GM12878 (cell line): ENCODE measurements at regions not wholly inside any gene's neighbourhood (a gene's known extent, or its start where the extent isn't known, plus 50 kb on each side); places are given as distances from the start of the nearest gene placed in this dataset.

Experiments
- ATAC-seq: fragments of 200-7000 bp; cut with Tn5 transposase; 3 replicates; pipeline ENCODE4 v1.9.1; 2020; ENCODE audit warnings: mild to moderate bottlenecking, moderate library complexity
- BruUV-seq: library from RNA; stranded (reverse); fragments of 400-500 nt; replicated peaks from 2 replicates; lab custom pipeline; 2021; lab: Mats Ljungman, UMichigan
- CTCF ChIA-PET: fragments of 300-600 bp; sonication (Branson Sonifier 250); formaldehyde crosslinking; extraction: SDS; loops from one replicate; lab custom pipeline; 2021; ENCODE audit warnings: inconsistent platforms; lab: Yijun Ruan, JAX
- POLR2A ChIA-PET: fragments of 350-600 bp; formaldehyde crosslinking; extraction: SDS; loops from one replicate; lab custom pipeline; 2021; ENCODE audit warnings: inconsistent platforms; lab: Charles Lee
- RAD21 ChIA-PET: fragments of 300-600 bp; sonication (Branson Sonifier 250); formaldehyde crosslinking; loops from one replicate; lab custom pipeline; 2023; ENCODE audit warnings: antibody characterized with exemption; ENCODE audit not compliant: unreplicated experiment; lab: Charles Lee
- SMC1A ChIA-PET: fragments of 300-600 bp; sonication (Branson Sonifier 250); formaldehyde crosslinking; loops from one replicate; lab custom pipeline; 2023; ENCODE audit not compliant: unreplicated experiment, uncharacterized antibody; lab: Charles Lee
- DNase-seq: peaks from one replicate; pipeline ENCODE4 v3.0.0-alpha.2; 2011; ENCODE audit warnings: low read depth, low spot score
- FAIRE-seq: peaks from 3 replicates; lab custom pipeline; 2011; peaks lifted over from hg19 to GRCh38; lab: Jason Lieb, UNC
- H2AFZ ChIP-seq: 2 replicates; pipeline ENCODE4 v1.6.0; 2011; ENCODE audit warnings: low read depth, low read length, control low read depth; ENCODE audit not compliant: control insufficient read depth
- H3K27ac ChIP-seq: 2 replicates; pipeline ENCODE4 v1.5.1; 2011; ENCODE audit warnings: control low read depth; ENCODE audit not compliant: control insufficient read depth, insufficient read depth
- H3K27me3 ChIP-seq, 2 experiments: replicated peaks in 1 of 2; 2 replicates each; pipeline versions ENCODE4 v1.6.0 to v1.6.1; 2011; ENCODE audit warnings: low read length in 1 of 2; ENCODE audit not compliant: control insufficient read depth in 2 of 2, insufficient read depth in 2 of 2
- H3K36me3 ChIP-seq, 2 experiments: 2 replicates each; pipeline ENCODE4 v1.5.1; 2011; ENCODE audit warnings: low read length in 1 of 2; ENCODE audit not compliant: control insufficient read depth in 2 of 2, insufficient read depth in 2 of 2
- H3K4me1 ChIP-seq: 2 replicates; pipeline ENCODE4 v1.6.1; 2011; ENCODE audit warnings: mild to moderate bottlenecking, low read length, moderate library complexity, mixed read lengths; ENCODE audit not compliant: control insufficient read depth, insufficient read depth
- H3K4me2 ChIP-seq: 2 replicates; pipeline ENCODE4 v1.6.0; 2011; ENCODE audit warnings: control low read depth; ENCODE audit not compliant: control insufficient read depth, insufficient read depth
- H3K4me3 ChIP-seq: fragments of 200-600 bp; sonication (generic); 2 replicates; pipeline ENCODE4 v1.5.1; 2016
- H3K79me2 ChIP-seq: 2 replicates; pipeline ENCODE4 v1.6.0; 2011; ENCODE audit warnings: low read length; ENCODE audit not compliant: control insufficient read depth, insufficient read depth
- H3K9ac ChIP-seq: 2 replicates; pipeline ENCODE4 v1.8.0; 2011; ENCODE audit warnings: low read length, control low read depth, mixed read lengths; ENCODE audit not compliant: control insufficient read depth, insufficient read depth
- H3K9me3 ChIP-seq: replicated peaks from 3 replicates; pipeline ENCODE4 v1.5.1; 2011; ENCODE audit warnings: mild to moderate bottlenecking, low read length; ENCODE audit not compliant: control insufficient read depth, insufficient read depth
- H4K20me1 ChIP-seq: 2 replicates; pipeline ENCODE4 v1.6.0; 2011; ENCODE audit not compliant: control insufficient read depth, insufficient read depth
- E2F8 ChIP-seq: fragments of 450-650 bp; IDR thresholded peaks from 2 replicates; pipeline ENCODE4 v1.6.1; 2018; ENCODE audit warnings: mild to moderate bottlenecking, low read depth, moderate library complexity; ENCODE audit not compliant: partially characterized antibody
- GATAD2B ChIP-seq: fragments of 450-650 bp; conservative IDR thresholded peaks from 2 replicates; pipeline ENCODE4 v1.6.1; 2017; ENCODE audit warnings: low read depth, mild to moderate bottlenecking, moderate library complexity
- MAX ChIP-seq: IDR thresholded peaks from 2 replicates; pipeline ENCODE4 v1.6.1; 2012; ENCODE audit warnings: low read depth, low read length, improper control_type of control experiment
- MYB ChIP-seq: fragments of 150-350 bp; IDR thresholded peaks from 2 replicates; pipeline ENCODE4 v1.6.1; 2014; ENCODE audit warnings: mild to moderate bottlenecking, low read depth, low read length, borderline replicate concordance
- POU2F2 ChIP-seq: IDR thresholded peaks from 3 replicates; pipeline ENCODE4 v1.6.1; 2011; ENCODE audit warnings: low read depth, mild to moderate bottlenecking, low read length, borderline replicate concordance
- ZNF384 ChIP-seq: IDR thresholded peaks from 2 replicates; pipeline ENCODE4 v1.6.1; 2012; ENCODE audit warnings: low read depth, mild to moderate bottlenecking, low read length, improper control_type of control experiment, borderline replicate concordance
- whole genome bisulfite sequencing: methylation state at CpG from one replicate; pipeline ENCODE4 v1.1.6; 2016; ENCODE audit warnings: low lambda C conversion rate; ENCODE audit not compliant: insufficient replicate concordance, insufficient coverage; ENCODE audit errors: missing lambda C conversion rate; 5-methylcytosine and 5-hydroxymethylcytosine counted together
- in situ Hi-C: fragments of 300-500 bp; cut with MboI; formaldehyde crosslinking; loops from 9 replicates; pipeline ENCODE4 v1.14.3; 2018; ENCODE audit warnings: mixed read lengths
- intact Hi-C: fragments of 100-400 bp; cut with micrococcal nuclease; formaldehyde crosslinking; loops from one replicate; pipeline ENCODE4 v1.14.2; 2022; ENCODE audit not compliant: unreplicated experiment
- TF ChIP-seq, protein P1 (sequence below): fragments of 450-650 bp; formaldehyde crosslinking; IDR thresholded peaks from 2 replicates; pipeline ENCODE4 v1.4.0; 2022; ENCODE audit warnings: mild to moderate bottlenecking, moderate library complexity

GRCh38 chr5:39702928-39703327, 278.1 kb upstream of the DAB2 start:
- no peak overlapping the region for H2AFZ ChIP-seq
- no peak overlapping the region for H3K4me3 ChIP-seq
- 32% methylated on average over 3 of the region's 3 CpGs for WGBS
- DNase-seq (no peak), FAIRE-seq (no peak), ATAC-seq (no peak)
- H3K9ac ChIP-seq = no peak overlapping the region
- in situ Hi-C loops = no loop called here
- CTCF ChIA-PET = interaction anchor here (1.3 kb wide), 1 partner anchor 8 kb away, joined by 3 read pairs; no protein-coding TSS in a partner anchor
- POLR2A ChIA-PET = no interaction called here
- H3K27ac ChIP-seq = no peak overlapping the region
- H3K79me2 ChIP-seq = no peaks in the 10 kb centered on the region
- intact Hi-C loops = no loop called here
- no peaks in the 10 kb centered on the region for H3K27me3 ChIP-seq
- SMC1A ChIA-PET = no interaction called here
- no peaks in the 10 kb centered on the region for H3K9me3 ChIP-seq
- H3K4me1 ChIP-seq = no peaks in the 10 kb centered on the region
- RAD21 ChIA-PET = no interaction called here
- H3K36me3 ChIP-seq = no peaks in the 10 kb centered on the region
- H4K20me1 ChIP-seq = no peaks in the 10 kb centered on the region
- no peak overlapping the region for H3K4me2 ChIP-seq
- BruUV-seq = no TSS peak
- TF ChIP-seq ZNF384 = no peak
- TF ChIP-seq E2F8 = no peak
- no peak for TF ChIP-seq MYB
- no peak for TF ChIP-seq GATAD2B
- TF ChIP-seq POU2F2 = no peak
- no peak for TF ChIP-seq MAX
- TF ChIP-seq, protein P1, sequence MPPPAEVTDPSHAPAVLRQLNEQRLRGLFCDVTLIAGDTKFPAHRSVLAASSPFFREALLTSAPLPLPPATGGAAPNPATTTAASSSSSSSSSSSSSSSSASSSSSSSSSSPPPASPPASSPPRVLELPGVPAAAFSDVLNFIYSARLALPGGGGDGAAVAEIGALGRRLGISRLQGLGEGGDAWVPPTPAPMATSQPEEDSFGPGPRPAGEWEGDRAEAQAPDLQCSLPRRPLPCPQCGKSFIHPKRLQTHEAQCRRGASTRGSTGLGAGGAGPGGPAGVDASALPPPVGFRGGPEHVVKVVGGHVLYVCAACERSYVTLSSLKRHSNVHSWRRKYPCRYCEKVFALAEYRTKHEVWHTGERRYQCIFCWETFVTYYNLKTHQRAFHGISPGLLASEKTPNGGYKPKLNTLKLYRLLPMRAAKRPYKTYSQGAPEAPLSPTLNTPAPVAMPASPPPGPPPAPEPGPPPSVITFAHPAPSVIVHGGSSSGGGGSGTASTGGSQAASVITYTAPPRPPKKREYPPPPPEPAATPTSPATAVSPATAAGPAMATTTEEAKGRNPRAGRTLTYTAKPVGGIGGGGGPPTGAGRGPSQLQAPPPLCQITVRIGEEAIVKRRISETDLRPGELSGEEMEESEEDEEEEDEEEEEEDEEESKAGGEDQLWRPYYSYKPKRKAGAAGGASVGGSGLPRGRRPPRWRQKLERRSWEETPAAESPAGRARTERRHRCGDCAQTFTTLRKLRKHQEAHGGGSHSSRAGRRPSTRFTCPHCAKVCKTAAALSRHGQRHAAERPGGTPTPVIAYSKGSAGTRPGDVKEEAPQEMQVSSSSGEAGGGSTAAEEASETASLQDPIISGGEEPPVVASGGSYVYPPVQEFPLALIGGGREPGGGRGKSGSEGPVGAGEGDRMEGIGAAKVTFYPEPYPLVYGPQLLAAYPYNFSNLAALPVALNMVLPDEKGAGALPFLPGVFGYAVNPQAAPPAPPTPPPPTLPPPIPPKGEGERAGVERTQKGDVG (CRISPR knock-in tag) = no peak
